Tibial nerve (tissue), 4 donors: ENCODE measurements at regions not wholly inside any gene's neighbourhood (a gene's known extent, or its start where the extent isn't known, plus 50 kb on each side); places are given as distances from the start of the nearest gene placed in this dataset.

Source experiments
- EP300 ChIP-seq, 2 donors: sonication (generic); formaldehyde crosslinking; IDR thresholded peaks; one replicate each; pipeline ENCODE4 v1.6.1; 2017; ENCODE audit warnings: antibody characterized with exemption in 2 of 2, mild to moderate bottlenecking in 1 of 2
- TF ChIP-seq, protein P1 (sequence below), 5 experiments: fragments of 200-600 bp in 3 of 5; fragments of 450-650 bp in 2 of 5; sonication (generic) in 3 of 5; IDR thresholded peaks; one replicate each; pipeline ENCODE4 v1.5.1; 2016 to 2019; ENCODE audit warnings: antibody characterized with exemption in 5 of 5, mild to moderate bottlenecking in 3 of 5, moderate library complexity in 2 of 5

DNA sequence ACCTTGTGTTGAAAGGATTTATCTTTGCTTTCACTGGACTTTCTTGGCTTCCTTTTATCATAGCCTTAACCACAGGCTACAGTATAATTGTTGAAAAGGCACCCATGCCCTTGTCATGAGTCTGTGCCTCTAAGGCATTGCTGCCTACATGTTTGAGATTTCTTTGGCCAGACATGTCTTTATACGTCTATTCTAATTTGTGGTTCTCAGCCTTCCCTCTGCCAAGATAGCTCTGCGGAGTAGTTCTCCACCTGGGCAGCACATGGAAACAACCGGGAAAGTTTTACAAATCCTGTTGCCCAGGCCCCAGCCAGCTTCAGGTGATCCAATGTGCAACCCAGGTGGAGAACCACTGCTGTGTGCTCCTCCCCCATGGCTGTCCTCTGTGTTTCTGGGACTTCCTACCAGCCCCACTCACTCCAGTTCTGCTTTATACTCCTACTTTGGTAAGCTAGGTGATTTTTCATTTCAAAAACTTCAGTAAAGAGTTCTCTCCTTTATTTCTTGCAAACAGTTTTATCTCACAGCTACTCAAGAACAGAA, 159.6 kb upstream of the MYLIP start:
- TF ChIP-seq, protein P1, sequence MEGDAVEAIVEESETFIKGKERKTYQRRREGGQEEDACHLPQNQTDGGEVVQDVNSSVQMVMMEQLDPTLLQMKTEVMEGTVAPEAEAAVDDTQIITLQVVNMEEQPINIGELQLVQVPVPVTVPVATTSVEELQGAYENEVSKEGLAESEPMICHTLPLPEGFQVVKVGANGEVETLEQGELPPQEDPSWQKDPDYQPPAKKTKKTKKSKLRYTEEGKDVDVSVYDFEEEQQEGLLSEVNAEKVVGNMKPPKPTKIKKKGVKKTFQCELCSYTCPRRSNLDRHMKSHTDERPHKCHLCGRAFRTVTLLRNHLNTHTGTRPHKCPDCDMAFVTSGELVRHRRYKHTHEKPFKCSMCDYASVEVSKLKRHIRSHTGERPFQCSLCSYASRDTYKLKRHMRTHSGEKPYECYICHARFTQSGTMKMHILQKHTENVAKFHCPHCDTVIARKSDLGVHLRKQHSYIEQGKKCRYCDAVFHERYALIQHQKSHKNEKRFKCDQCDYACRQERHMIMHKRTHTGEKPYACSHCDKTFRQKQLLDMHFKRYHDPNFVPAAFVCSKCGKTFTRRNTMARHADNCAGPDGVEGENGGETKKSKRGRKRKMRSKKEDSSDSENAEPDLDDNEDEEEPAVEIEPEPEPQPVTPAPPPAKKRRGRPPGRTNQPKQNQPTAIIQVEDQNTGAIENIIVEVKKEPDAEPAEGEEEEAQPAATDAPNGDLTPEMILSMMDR (IDR thresholded peaks at IDR 0.05): no peak
- TF ChIP-seq EP300 (IDR thresholded peaks at IDR 0.05): no peak
